ENCODE measurements at regions not wholly inside any gene's neighbourhood (a gene's known extent, or its start where the extent isn't known, plus 50 kb on each side); places are given as distances from the start of the nearest gene placed in this dataset.

- TF ChIP-seq, protein P1, sequence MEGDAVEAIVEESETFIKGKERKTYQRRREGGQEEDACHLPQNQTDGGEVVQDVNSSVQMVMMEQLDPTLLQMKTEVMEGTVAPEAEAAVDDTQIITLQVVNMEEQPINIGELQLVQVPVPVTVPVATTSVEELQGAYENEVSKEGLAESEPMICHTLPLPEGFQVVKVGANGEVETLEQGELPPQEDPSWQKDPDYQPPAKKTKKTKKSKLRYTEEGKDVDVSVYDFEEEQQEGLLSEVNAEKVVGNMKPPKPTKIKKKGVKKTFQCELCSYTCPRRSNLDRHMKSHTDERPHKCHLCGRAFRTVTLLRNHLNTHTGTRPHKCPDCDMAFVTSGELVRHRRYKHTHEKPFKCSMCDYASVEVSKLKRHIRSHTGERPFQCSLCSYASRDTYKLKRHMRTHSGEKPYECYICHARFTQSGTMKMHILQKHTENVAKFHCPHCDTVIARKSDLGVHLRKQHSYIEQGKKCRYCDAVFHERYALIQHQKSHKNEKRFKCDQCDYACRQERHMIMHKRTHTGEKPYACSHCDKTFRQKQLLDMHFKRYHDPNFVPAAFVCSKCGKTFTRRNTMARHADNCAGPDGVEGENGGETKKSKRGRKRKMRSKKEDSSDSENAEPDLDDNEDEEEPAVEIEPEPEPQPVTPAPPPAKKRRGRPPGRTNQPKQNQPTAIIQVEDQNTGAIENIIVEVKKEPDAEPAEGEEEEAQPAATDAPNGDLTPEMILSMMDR (IDR thresholded peaks at IDR 0.05; ENCODE audit: low read depth, low read length): no peak
- TF ChIP-seq POLR2A (IDR thresholded peaks at IDR 0.05; ENCODE audit: extremely low read depth, insufficient read length) (no peak), MYC (IDR thresholded peaks at IDR 0.05; ENCODE audit: low read depth, low read length) (no peak)
These were observed 189.3 kb downstream of the OPA1 start for GRCh38 chr3:193782276-193782647.
